DND-41 (cell line): ENCODE measurements at regions not wholly inside any gene's neighbourhood (a gene's known extent, or its start where the extent isn't known, plus 50 kb on each side); places are given as distances from the start of the nearest gene placed in this dataset.

ENCODE experiments used
- EZH2 ChIP-seq: IDR thresholded peaks from 3 replicates; pipeline ENCODE4 v1.6.1; 2012; ENCODE audit warnings: borderline replicate concordance, low read depth, mild to moderate bottlenecking, moderate library complexity, low read length, inconsistent platforms; ENCODE audit not compliant: severe bottlenecking
- TF ChIP-seq, protein P1 (sequence below): IDR thresholded peaks from 2 replicates; pipeline ENCODE4 v1.5.1; 2012; ENCODE audit warnings: borderline replicate concordance, low read length, moderate library complexity, mild to moderate bottlenecking; ENCODE audit not compliant: poor library complexity, severe bottlenecking; ENCODE audit errors: extremely low read depth

DNA sequence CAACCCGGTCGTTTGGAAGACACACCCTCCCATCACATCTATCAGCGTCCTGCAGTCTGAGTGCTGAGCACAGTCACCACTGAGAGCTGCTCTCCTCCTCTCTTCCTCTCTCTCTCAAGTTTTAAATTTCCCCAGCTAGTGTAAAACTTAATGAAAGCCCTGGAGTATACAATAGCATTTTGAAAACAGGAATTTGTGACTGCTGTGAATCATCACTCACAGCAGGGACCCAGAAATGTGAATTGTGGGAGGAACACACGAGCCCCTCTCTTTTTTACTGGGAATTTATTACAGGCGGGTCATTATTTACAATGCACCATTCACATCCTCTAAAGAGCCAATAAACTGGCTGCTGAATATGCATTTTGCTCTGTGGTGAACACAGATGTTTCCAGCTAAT is 185.0 kb upstream of the SMIM21 start:
- no peak for TF ChIP-seq EZH2
- TF ChIP-seq, protein P1, sequence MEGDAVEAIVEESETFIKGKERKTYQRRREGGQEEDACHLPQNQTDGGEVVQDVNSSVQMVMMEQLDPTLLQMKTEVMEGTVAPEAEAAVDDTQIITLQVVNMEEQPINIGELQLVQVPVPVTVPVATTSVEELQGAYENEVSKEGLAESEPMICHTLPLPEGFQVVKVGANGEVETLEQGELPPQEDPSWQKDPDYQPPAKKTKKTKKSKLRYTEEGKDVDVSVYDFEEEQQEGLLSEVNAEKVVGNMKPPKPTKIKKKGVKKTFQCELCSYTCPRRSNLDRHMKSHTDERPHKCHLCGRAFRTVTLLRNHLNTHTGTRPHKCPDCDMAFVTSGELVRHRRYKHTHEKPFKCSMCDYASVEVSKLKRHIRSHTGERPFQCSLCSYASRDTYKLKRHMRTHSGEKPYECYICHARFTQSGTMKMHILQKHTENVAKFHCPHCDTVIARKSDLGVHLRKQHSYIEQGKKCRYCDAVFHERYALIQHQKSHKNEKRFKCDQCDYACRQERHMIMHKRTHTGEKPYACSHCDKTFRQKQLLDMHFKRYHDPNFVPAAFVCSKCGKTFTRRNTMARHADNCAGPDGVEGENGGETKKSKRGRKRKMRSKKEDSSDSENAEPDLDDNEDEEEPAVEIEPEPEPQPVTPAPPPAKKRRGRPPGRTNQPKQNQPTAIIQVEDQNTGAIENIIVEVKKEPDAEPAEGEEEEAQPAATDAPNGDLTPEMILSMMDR = no peak
